Fibroblast of skin of scalp (primary cell): ENCODE measurements at regions not wholly inside any gene's neighbourhood (a gene's known extent, or its start where the extent isn't known, plus 50 kb on each side); places are given as distances from the start of the nearest gene placed in this dataset.
A peak's percentile ranks its signal among the peaks of the same experiment; 100 is the strongest.

Experiments used
- DNase-seq: peaks from one replicate; pipeline ENCODE4 v3.0.0-alpha.2; 2013

GRCh38 chr3:72454441-72454840 is 393.8 kb downstream of the SHQ1 start:
- no peak for DNase-seq

DNA sequence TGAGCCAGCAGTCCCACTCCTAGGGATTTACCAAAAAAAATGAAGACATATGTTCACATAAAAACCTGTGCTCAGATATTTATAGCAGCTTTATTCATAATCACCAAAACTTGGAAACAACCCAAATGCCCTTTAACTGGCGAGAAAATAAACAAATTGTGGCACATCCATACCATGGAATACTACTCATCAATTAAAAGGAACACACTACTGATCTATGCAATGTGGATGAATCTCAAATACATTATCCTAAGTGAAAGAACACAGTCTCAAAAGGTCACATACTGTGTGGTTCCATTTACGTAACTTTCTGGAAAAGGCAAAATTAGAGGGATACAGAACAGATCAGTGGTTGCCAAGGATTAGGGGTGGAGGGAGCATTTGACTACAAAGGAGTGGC is 394.5 kb downstream of the SHQ1 start:
- peak; percentile 24 for DNase-seq

DNA sequence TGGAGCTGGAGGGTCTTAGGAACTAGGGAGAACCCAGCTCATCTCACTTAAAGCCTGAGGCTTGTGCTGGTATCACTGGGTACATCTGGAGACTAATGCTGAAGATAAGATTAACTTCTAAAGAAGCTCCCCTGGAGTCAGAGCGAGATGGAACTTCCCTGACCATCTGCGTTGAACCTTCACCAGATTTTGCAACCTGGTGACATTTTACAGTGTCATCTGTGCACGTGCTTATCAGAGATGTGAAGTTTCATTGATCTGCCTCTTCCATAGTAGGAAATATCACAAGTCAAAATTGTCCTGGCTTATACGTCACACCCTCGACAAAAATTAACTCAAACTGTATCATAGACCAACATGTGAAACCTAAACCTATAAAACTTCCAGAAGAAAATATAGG is 395.5 kb downstream of the SHQ1 start:
- DNase-seq = no peak

DNA sequence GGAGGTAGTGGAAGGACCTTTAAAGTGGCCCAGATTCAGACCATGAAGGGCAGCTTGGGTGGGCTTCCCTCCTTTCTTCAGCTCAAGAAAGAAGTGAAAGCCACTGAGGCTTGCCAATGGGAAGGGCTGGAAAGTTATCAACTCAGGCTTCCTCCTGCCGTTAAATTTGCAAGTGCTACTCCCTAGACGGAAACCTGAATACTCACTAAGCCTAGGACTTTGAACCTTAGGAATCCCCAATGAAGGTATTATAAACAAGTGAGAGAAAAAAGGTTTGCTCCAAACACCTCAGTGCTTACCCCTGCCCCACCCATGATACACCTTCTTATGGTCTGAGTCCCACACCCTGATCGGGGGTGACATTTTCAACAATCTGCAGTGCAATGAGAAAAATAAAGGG is 396.4 kb downstream of the SHQ1 start:
- DNase-seq = no peak

GRCh38 chr3:72449551-72449950 is 398.7 kb downstream of the SHQ1 start:
- DNase-seq = peak; percentile 76

GRCh38 chr3:72448858-72449257 is 399.4 kb downstream of the SHQ1 start:
- DNase-seq = peak; percentile 4

- DNase-seq = no peak
Measured at GRCh38 chr3:72448375-72448823, 399.8 kb downstream of the SHQ1 start.

GRCh38 chr3:72447059-72447946 is 400.9 kb downstream of the SHQ1 start:
- peak; percentile 94 for DNase-seq

GRCh38 chr3:72446218-72447058 is 401.8 kb downstream of the SHQ1 start, which contains the start of gene RYBP:
RYBP (minus strand) TSS chr3:72446621.
- DNase-seq = no peak

GRCh38 chr3:72445827-72446217 is 402.4 kb downstream of the SHQ1 start:
- peak; percentile 9 for DNase-seq

DNA sequence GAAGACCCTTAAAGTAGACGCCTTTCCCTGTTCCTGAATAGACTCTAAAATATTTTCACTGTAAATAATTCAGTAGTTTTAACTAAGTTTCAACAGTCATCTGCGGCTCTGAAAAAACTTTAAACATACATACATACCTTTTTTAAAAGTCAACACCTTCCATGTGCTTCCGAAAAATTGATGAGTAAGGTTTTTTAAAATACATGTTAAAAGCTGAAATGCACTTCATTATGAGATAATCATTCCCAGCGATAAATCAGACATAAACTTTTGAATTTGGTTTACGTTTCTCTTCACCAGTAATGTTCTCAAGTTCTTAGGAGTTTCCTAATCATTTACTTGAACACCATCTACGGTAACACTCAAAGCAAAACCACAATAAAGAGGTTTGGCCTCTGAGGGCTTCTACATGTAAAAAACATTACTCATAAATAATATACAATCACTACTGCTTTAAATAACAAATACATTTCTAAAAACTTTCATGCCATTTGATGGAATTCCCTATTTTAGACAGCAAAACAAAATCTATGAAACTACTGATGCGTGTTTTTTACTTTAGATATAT is 403.5 kb downstream of the SHQ1 start:
- peak; percentile 4 for DNase-seq

DNA sequence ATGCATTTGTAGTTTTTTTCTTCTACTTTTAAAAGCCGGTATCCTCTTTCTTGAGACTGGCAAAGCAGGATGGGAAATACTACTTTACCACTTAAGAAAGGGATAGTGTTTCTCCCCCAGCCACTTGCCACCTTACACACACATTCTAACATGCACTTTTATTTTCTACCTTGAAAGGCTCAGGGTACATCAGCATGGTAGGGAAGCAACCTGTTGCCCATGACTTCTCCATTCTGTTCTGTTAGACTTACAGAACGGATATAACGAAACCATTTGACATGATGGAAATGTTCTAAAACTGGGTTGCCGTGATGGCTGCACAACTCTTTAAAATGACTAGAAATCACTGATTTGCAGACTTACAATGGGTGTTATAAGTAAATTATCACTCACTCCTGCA is 405.5 kb downstream of the SHQ1 start:
- no peak for DNase-seq

DNA sequence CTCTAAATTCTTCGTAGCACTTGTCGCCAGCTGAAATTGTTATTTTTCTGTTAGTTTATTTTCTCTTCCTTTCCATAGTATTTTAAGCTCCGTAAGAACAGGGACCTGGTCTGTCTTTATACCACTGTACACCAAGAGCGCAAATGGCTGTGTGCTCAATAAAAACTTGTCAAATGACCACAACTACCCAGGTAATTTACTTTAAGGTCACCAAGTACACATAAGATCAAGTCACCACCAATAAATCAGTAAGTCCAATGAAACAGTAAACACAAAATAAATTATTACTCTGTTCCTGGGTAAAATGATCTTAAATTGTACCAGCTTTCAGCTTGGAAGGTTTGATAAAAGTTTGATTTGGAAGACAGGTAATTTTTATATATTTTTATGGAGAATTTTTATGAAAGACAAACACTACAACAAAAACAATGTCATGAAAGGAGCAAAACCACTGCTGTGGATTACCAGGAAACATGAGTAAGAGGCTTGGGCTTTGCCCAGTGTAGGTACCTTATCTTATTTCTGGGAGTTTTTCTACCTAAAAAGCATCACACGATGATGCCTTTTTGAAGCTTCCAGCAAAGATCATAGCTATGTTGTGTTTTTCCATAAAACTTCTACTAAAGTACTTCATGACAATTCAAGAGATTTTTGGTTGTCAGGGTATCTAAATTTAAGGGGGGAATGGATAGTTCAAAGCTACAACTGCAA is 406.8 kb downstream of the SHQ1 start:
- DNase-seq = no peak

DNA sequence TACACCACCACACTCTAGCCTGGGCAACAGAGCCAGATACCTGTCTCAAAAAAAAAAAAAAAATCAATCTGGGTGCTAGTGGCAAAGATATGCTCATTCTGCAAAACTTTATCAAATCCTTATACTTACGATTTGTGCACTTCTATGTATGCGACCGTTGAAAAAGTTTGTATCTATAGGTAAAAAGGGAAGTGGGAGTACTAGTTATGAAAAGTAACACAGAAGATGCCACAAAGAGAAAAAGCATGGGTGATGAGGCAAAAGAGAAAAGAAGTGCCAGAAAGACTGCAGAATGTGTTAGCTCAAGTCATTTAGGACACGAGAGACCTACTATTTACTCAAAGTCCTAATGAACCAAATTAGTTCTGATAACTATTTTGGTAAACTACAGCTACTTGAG is 407.8 kb downstream of the SHQ1 start:
- no peak for DNase-seq

DNA sequence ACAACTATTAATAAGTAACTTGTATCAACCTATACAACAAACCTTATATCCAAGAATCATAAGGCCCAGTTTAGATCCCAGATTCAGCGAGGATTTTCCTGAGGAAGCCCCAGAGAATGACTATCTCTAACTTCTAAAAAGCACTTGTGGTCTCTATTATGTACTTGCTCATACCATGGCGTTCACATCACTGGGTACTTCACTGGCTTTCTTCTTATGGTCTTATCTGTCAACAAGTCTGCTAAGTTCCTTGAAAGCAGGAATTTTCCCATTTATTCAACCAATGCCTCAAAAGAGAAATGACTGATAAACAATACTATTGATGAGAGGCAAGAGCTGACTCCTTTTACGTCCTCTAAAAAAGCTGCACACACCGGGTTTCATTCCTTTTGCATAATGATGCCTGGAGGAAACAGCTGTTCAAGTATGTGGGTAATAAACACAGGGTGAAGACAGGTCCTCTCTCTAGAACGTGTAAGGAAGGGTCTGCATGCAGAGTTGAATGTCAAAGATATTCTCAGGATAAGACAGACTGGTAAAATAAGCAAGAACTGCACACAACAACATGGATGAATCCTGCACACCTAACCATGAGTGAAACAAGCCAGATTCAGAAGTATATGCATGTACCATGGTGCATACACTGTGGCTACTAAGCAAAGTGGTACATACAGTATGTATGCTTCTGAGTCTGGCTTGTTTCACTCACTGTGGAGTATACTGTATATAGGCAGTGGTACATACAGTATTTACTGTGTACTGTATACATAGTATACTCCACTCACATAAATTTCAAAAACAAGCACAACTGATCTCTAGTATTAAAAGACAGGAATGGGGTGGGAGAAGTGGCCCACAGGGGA is 408.7 kb downstream of the SHQ1 start:
- DNase-seq = peak; percentile 15

DNA sequence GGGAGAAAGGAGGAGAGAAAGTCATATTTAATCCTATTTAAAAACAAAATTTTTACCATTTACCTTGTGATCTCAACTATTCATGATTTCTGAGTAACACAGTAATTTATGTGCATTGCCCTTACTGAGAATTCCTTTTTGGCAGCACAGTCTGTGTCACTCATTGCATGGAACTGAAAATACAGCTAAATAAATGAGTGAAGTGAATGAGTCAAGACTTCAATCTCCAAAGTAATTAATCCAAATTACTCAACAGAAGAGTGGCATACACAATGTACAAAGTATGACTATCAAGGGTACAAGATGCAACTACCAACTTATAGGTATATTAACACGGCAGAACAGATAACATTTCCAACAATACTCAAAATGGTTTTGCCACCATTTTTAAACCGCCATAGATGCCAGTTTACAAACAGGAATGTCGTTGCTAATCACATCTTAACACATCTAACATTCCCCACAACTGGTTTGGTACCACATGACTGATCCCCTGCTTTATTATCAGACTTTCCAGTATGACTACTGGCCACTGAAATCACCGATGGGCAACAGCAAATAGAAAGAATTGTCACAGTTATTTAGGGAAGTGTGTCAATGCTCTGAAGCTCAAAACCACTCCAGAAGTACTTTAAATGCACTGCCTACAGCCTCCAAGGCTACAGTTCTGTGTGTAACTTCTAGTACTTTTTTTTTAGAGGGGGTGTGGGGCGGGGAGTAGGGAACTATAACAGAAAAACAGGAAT is 410.4 kb downstream of the SHQ1 start:
- DNase-seq = no peak

GRCh38 chr3:72436863-72437592 is 411.2 kb downstream of the SHQ1 start:
- DNase-seq = no peak

- no peak for DNase-seq
Measured at GRCh38 chr3:72434296-72434695, 413.9 kb downstream of the SHQ1 start.

GRCh38 chr3:72432246-72432645 is 416.0 kb downstream of the SHQ1 start:
- no peak for DNase-seq
